ENCODE measurements at regions not wholly inside any gene's neighbourhood (a gene's known extent, or its start where the extent isn't known, plus 50 kb on each side); places are given as distances from the start of the nearest gene placed in this dataset.

DNA sequence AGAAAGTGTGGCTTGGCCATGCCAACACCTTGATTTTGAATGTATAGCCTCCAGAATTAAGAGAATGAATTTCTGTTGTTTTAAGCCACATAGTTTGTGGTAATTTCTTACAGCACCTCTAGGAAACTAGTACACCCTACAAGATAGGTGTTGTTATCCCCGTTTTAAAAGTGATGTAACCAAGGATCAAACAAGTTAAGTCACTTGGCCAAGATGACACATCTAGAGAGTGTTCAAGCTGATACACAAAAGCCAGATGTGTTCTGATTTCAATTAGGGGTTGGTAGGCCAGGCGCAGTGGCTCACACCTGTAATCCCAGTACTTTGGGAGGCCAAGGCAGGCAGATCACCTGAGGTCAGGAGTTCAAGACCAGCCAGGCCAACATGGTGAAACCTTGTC is 396.5 kb upstream of the SOX9 start:
- H3K9me3 ChIP-seq (ENCODE audit: control insufficient read depth in 4 of 4, low read length in 3 of 4) = no peaks in the 10 kb centered on the region
- no peaks in the 10 kb centered on the region for H3K36me3 ChIP-seq (ENCODE audit: control insufficient read depth in 4 of 4, insufficient read depth in 3 of 4, low read depth in 1 of 4, low read length in 3 of 4)
- H3K9ac ChIP-seq (ENCODE audit: low read depth in 1 of 2, low read length in 2 of 2) = no peak overlapping the region
- DNase-seq (ENCODE audit: low spot score) = no peak
- no peaks in the 10 kb centered on the region for H3K4me1 ChIP-seq (ENCODE audit: control insufficient read depth in 4 of 4, insufficient read depth in 4 of 4, low read length in 3 of 4)
- H3K4me3 ChIP-seq (ENCODE audit: low read depth in 1 of 3, low read length in 3 of 3) = no peak overlapping the region
- no peaks in the 10 kb centered on the region for H3K27me3 ChIP-seq (ENCODE audit: control insufficient read depth in 4 of 4, insufficient read depth in 4 of 4, low read length in 3 of 4)
- H3K27ac ChIP-seq (ENCODE audit: low read depth in 1 of 2, low read length in 2 of 2) = no peak overlapping the region
- WGBS = 86% methylated on average over 2 of the region's 2 CpGs
- no peak for TF ChIP-seq YY1 (IDR thresholded peaks at IDR 0.05)
- TF ChIP-seq ATF3 (IDR thresholded peaks at IDR 0.05) = no peak
- TF ChIP-seq RXRA (IDR thresholded peaks at IDR 0.05) = no peak
- no peak for TF ChIP-seq NR2F2 (IDR thresholded peaks at IDR 0.05)
- TF ChIP-seq JUND (IDR thresholded peaks at IDR 0.05) = no peak
- TF ChIP-seq SP1 (IDR thresholded peaks at IDR 0.05) = no peak
- TF ChIP-seq, protein P1, sequence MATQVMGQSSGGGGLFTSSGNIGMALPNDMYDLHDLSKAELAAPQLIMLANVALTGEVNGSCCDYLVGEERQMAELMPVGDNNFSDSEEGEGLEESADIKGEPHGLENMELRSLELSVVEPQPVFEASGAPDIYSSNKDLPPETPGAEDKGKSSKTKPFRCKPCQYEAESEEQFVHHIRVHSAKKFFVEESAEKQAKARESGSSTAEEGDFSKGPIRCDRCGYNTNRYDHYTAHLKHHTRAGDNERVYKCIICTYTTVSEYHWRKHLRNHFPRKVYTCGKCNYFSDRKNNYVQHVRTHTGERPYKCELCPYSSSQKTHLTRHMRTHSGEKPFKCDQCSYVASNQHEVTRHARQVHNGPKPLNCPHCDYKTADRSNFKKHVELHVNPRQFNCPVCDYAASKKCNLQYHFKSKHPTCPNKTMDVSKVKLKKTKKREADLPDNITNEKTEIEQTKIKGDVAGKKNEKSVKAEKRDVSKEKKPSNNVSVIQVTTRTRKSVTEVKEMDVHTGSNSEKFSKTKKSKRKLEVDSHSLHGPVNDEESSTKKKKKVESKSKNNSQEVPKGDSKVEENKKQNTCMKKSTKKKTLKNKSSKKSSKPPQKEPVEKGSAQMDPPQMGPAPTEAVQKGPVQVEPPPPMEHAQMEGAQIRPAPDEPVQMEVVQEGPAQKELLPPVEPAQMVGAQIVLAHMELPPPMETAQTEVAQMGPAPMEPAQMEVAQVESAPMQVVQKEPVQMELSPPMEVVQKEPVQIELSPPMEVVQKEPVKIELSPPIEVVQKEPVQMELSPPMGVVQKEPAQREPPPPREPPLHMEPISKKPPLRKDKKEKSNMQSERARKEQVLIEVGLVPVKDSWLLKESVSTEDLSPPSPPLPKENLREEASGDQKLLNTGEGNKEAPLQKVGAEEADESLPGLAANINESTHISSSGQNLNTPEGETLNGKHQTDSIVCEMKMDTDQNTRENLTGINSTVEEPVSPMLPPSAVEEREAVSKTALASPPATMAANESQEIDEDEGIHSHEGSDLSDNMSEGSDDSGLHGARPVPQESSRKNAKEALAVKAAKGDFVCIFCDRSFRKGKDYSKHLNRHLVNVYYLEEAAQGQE (IDR thresholded peaks at IDR 0.05) = no peak
- TF ChIP-seq HNF4A (conservative IDR thresholded peaks at IDR 0.05) = no peak
- TF ChIP-seq FOXA1 (IDR thresholded peaks at IDR 0.05) = no peak
- TF ChIP-seq MAX (IDR thresholded peaks at IDR 0.05) = no peak
- TF ChIP-seq GABPA (IDR thresholded peaks at IDR 0.05 in 1 of 2, conservative IDR thresholded peaks at IDR 0.05 in 1 of 2) = no peak
- TF ChIP-seq FOXA2 (IDR thresholded peaks at IDR 0.05) = no peak
- TF ChIP-seq, protein P2, sequence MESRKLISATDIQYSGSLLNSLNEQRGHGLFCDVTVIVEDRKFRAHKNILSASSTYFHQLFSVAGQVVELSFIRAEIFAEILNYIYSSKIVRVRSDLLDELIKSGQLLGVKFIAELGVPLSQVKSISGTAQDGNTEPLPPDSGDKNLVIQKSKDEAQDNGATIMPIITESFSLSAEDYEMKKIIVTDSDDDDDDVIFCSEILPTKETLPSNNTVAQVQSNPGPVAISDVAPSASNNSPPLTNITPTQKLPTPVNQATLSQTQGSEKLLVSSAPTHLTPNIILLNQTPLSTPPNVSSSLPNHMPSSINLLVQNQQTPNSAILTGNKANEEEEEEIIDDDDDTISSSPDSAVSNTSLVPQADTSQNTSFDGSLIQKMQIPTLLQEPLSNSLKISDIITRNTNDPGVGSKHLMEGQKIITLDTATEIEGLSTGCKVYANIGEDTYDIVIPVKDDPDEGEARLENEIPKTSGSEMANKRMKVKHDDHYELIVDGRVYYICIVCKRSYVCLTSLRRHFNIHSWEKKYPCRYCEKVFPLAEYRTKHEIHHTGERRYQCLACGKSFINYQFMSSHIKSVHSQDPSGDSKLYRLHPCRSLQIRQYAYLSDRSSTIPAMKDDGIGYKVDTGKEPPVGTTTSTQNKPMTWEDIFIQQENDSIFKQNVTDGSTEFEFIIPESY (IDR thresholded peaks at IDR 0.05) = no peak

DNA sequence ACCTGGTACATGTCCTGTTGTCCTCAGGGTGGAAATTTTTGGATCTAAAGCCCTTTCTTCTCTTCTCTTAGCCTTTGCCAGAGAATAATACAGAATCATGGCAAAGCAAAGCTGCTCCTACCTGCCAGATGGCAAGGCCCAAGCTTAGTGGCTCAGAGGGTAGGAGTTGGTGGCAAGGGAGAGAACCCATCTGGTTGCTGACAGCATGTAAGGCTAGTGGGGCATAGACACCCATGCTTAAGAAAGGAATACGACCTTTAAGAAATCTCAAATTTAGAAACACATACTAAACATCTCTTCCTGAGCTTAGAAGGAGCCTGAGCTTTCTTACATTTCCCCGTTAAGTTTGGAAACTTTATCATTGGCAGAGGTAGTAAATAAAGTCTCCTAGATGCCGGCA is 395.0 kb upstream of the SOX9 start:
- Histone ChIP-seq H3K27ac (ENCODE audit: low read depth in 1 of 2, low read length in 2 of 2) (no peak overlapping the region), H3K27me3 (ENCODE audit: control insufficient read depth in 4 of 4, insufficient read depth in 4 of 4, low read length in 3 of 4) (no peaks in the 10 kb centered on the region), H3K4me1 (ENCODE audit: control insufficient read depth in 4 of 4, insufficient read depth in 4 of 4, low read length in 3 of 4) (no peaks in the 10 kb centered on the region), H3K36me3 (ENCODE audit: control insufficient read depth in 4 of 4, insufficient read depth in 3 of 4, low read depth in 1 of 4, low read length in 3 of 4) (no peaks in the 10 kb centered on the region), H3K9me3 (ENCODE audit: control insufficient read depth in 4 of 4, low read length in 3 of 4) (peaks cover 0 to 3% (median 0%) of the 10 kb centered on the region in 4 donors), H3K4me3 (ENCODE audit: low read depth in 1 of 3, low read length in 3 of 3) (no peak overlapping the region), H3K9ac (ENCODE audit: low read depth in 1 of 2, low read length in 2 of 2) (no peak overlapping the region)
- TF ChIP-seq RXRA (IDR thresholded peaks at IDR 0.05) = no peak
- no peak for TF ChIP-seq MAX (IDR thresholded peaks at IDR 0.05)
- no peak for TF ChIP-seq GABPA (IDR thresholded peaks at IDR 0.05 in 1 of 2, conservative IDR thresholded peaks at IDR 0.05 in 1 of 2)
- no peak for TF ChIP-seq SP1 (IDR thresholded peaks at IDR 0.05)
- no peak for TF ChIP-seq CTCF (IDR thresholded peaks at IDR 0.05; ENCODE audit: low read depth, low read length, missing input control)
- no peak for TF ChIP-seq JUND (IDR thresholded peaks at IDR 0.05)
- no peak for TF ChIP-seq HNF4G (IDR thresholded peaks at IDR 0.05)
- no peak for DNase-seq (ENCODE audit: low spot score)
- 76% methylated on average over 3 of the region's 3 CpGs for WGBS

All from liver (tissue), 8 donors.